Stimulated activated effector memory CD8-positive, alpha-beta T cell treated with anti-CD3 and anti-CD28 coated beads, Interleukin-12 subunit alpha, Interleukin-12 subunit beta, amount 100 ng/mL, for 72 hours (primary cell): ENCODE measurements at regions not wholly inside any gene's neighbourhood (a gene's known extent, or its start where the extent isn't known, plus 50 kb on each side); places are given as distances from the start of the nearest gene placed in this dataset.

Source experiments
- ATAC-seq: fragments of 150-1000 bp; cut with Tn5 transposase; 2 replicates; pipeline ENCODE4 v1.10.0; 2021
- DNase-seq, 2 donors: peaks; one replicate each; pipeline ENCODE4 v3.0.0; 2021 to 2022; ENCODE audit warnings: low spot score in 2 of 2
- H3K27ac Mint-ChIP-seq: one replicate; pipeline ENCODE4 v1.8.0; 2022; ENCODE audit warnings: mild to moderate bottlenecking, mixed read lengths
- H3K36me3 Mint-ChIP-seq: one replicate; pipeline ENCODE4 v1.8.0; 2022; ENCODE audit warnings: mild to moderate bottlenecking, mixed read lengths
- H3K4me1 Mint-ChIP-seq: one replicate; pipeline ENCODE4 v1.8.0; 2022; ENCODE audit warnings: mixed read lengths
- H3K4me3 Mint-ChIP-seq: one replicate; pipeline ENCODE4 v1.8.0; 2022; ENCODE audit warnings: mild to moderate bottlenecking, mixed read lengths
- H3K9me3 Mint-ChIP-seq: one replicate; pipeline ENCODE4 v1.8.0; 2022; ENCODE audit warnings: mixed read lengths

- DNase-seq (no peak), ATAC-seq (no peak)
- no peak overlapping the region for H3K4me3 Mint-ChIP-seq
- H3K4me1 Mint-ChIP-seq = no peaks in the 10 kb centered on the region
- H3K27ac Mint-ChIP-seq = no peak overlapping the region
- no peaks in the 10 kb centered on the region for H3K9me3 Mint-ChIP-seq
- H3K36me3 Mint-ChIP-seq = no peaks in the 10 kb centered on the region
Observed at GRCh38 chr6:156519940-156520339, 257.2 kb upstream of the ARID1B start.

GRCh38 chr6:156517088-156517487 is 260.1 kb upstream of the ARID1B start:
- ATAC-seq = no peak
- Mint-ChIP-seq H3K4me3 (no peak overlapping the region), H3K27ac (no peak overlapping the region), H3K4me1 (no peaks in the 10 kb centered on the region), H3K36me3 (no peaks in the 10 kb centered on the region), H3K9me3 (no peaks in the 10 kb centered on the region)
- DNase-seq = no peak

- Mint-ChIP-seq H3K4me3 (no peak overlapping the region), H3K27ac (no peak overlapping the region), H3K4me1 (no peaks in the 10 kb centered on the region), H3K36me3 (no peaks in the 10 kb centered on the region), H3K9me3 (no peaks in the 10 kb centered on the region)
- DNase-seq (no peak), ATAC-seq (no peak)
Observed at GRCh38 chr6:156515242-156515641, 261.9 kb upstream of the ARID1B start.

GRCh38 chr6:156513504-156513903 is 263.7 kb upstream of the ARID1B start:
- H3K27ac Mint-ChIP-seq = no peak overlapping the region
- H3K9me3 Mint-ChIP-seq = no peaks in the 10 kb centered on the region
- no peak overlapping the region for H3K4me3 Mint-ChIP-seq
- no peaks in the 10 kb centered on the region for H3K36me3 Mint-ChIP-seq
- peaks cover 13% of the 10 kb centered on the region for H3K4me1 Mint-ChIP-seq
- DNase-seq (no peak), ATAC-seq (no peak)

GRCh38 chr6:156511570-156511969 is 265.6 kb upstream of the ARID1B start:
- ATAC-seq = no peak

GRCh38 chr6:156511051-156511450 is 266.1 kb upstream of the ARID1B start:
- Mint-ChIP-seq H3K4me3 (no peak overlapping the region), H3K4me1 (peaks cover 13% of the 10 kb centered on the region), H3K9me3 (no peaks in the 10 kb centered on the region), H3K36me3 (no peaks in the 10 kb centered on the region), H3K27ac (no peak overlapping the region)
- no peak for ATAC-seq
- no peak for DNase-seq

More at GRCh38 chr6:156511570-156511969, 265.6 kb upstream of the ARID1B start:
- DNase-seq = no peak
- Mint-ChIP-seq H3K36me3 (no peaks in the 10 kb centered on the region), H3K27ac (no peak overlapping the region), H3K4me1 (peaks cover 13% of the 10 kb centered on the region), H3K4me3 (no peak overlapping the region), H3K9me3 (no peaks in the 10 kb centered on the region)

- Mint-ChIP-seq H3K4me1 (peaks cover 13% of the 10 kb centered on the region), H3K36me3 (no peaks in the 10 kb centered on the region), H3K27ac (no peak overlapping the region), H3K4me3 (no peak overlapping the region), H3K9me3 (no peaks in the 10 kb centered on the region)
- DNase-seq (no peak), ATAC-seq (no peak)
Observed at GRCh38 chr6:156510242-156510641, 266.9 kb upstream of the ARID1B start.

- ATAC-seq (no peak), DNase-seq (no peak)
- Mint-ChIP-seq H3K36me3 (no peaks in the 10 kb centered on the region), H3K27ac (no peak overlapping the region), H3K4me3 (no peak overlapping the region), H3K9me3 (no peaks in the 10 kb centered on the region), H3K4me1 (peaks cover 13% of the 10 kb centered on the region)
Observed at GRCh38 chr6:156509496-156509895, 267.7 kb upstream of the ARID1B start.

GRCh38 chr6:156508923-156509322 is 268.3 kb upstream of the ARID1B start:
- Mint-ChIP-seq H3K9me3 (no peaks in the 10 kb centered on the region), H3K36me3 (no peaks in the 10 kb centered on the region), H3K4me1 (peaks cover 13% of the 10 kb centered on the region), H3K27ac (no peak overlapping the region), H3K4me3 (no peak overlapping the region)
- no peak for DNase-seq
- peak; percentile 76 for ATAC-seq

GRCh38 chr6:156508126-156508525 is 269.1 kb upstream of the ARID1B start:
- Mint-ChIP-seq H3K4me1 (peaks cover 13% of the 10 kb centered on the region), H3K36me3 (no peaks in the 10 kb centered on the region), H3K9me3 (no peaks in the 10 kb centered on the region), H3K4me3 (no peak overlapping the region), H3K27ac (no peak overlapping the region)
- ATAC-seq (no peak), DNase-seq (no peak)

GRCh38 chr6:156507656-156508055 is 269.5 kb upstream of the ARID1B start:
- no peak overlapping the region for H3K4me3 Mint-ChIP-seq
- no peak overlapping the region for H3K27ac Mint-ChIP-seq
- no peaks in the 10 kb centered on the region for H3K9me3 Mint-ChIP-seq
- peaks cover 13% of the 10 kb centered on the region for H3K4me1 Mint-ChIP-seq
- no peaks in the 10 kb centered on the region for H3K36me3 Mint-ChIP-seq
- ATAC-seq (no peak), DNase-seq (no peak)

- Mint-ChIP-seq H3K27ac (no peak overlapping the region), H3K4me3 (no peak overlapping the region), H3K4me1 (peaks cover 13% of the 10 kb centered on the region), H3K9me3 (no peaks in the 10 kb centered on the region), H3K36me3 (no peaks in the 10 kb centered on the region)
- DNase-seq (no peak), ATAC-seq (no peak)
Observed at GRCh38 chr6:156507106-156507505, 270.1 kb upstream of the ARID1B start.

- Mint-ChIP-seq H3K27ac (no peak overlapping the region), H3K36me3 (no peaks in the 10 kb centered on the region), H3K4me1 (no peaks in the 10 kb centered on the region), H3K9me3 (peaks cover 4% of the 10 kb centered on the region), H3K4me3 (no peak overlapping the region)
- DNase-seq (no peak), ATAC-seq (no peak)
Observed at GRCh38 chr6:156502969-156503504, 274.1 kb upstream of the ARID1B start.

- DNase-seq (no peak), ATAC-seq (no peak)
- H3K27ac Mint-ChIP-seq = no peak overlapping the region
- no peak overlapping the region for H3K4me3 Mint-ChIP-seq
- peaks cover 4% of the 10 kb centered on the region for H3K9me3 Mint-ChIP-seq
- no peaks in the 10 kb centered on the region for H3K36me3 Mint-ChIP-seq
- no peaks in the 10 kb centered on the region for H3K4me1 Mint-ChIP-seq
Observed at GRCh38 chr6:156497618-156498017, 279.6 kb upstream of the ARID1B start.

- no peak overlapping the region for H3K4me3 Mint-ChIP-seq
- H3K4me1 Mint-ChIP-seq = no peaks in the 10 kb centered on the region
- no peaks in the 10 kb centered on the region for H3K36me3 Mint-ChIP-seq
- ATAC-seq (no peak), DNase-seq (no peak)
- H3K9me3 Mint-ChIP-seq = no peaks in the 10 kb centered on the region
- no peak overlapping the region for H3K27ac Mint-ChIP-seq
Observed at GRCh38 chr6:156487877-156488276, 289.3 kb upstream of the ARID1B start.

- H3K27ac Mint-ChIP-seq = no peak overlapping the region
- no peaks in the 10 kb centered on the region for H3K9me3 Mint-ChIP-seq
- no peak overlapping the region for H3K4me3 Mint-ChIP-seq
- ATAC-seq (no peak), DNase-seq (no peak)
- H3K4me1 Mint-ChIP-seq = no peaks in the 10 kb centered on the region
- H3K36me3 Mint-ChIP-seq = no peaks in the 10 kb centered on the region
Observed at GRCh38 chr6:156485150-156485549, 292.0 kb upstream of the ARID1B start.
